ENCODE measurements at regions not wholly inside any gene's neighbourhood (a gene's known extent, or its start where the extent isn't known, plus 50 kb on each side); places are given as distances from the start of the nearest gene placed in this dataset.

- H3K4me3 ChIP-seq (ENCODE audit: low read depth, low read length), result no peak overlapping the region
- no peak for TF ChIP-seq CTCF (IDR thresholded peaks at IDR 0.05; ENCODE audit: borderline replicate concordance, insufficient read depth, low read depth, low read length)
Measured at GRCh38 chr4:100576570-100576969, 58.7 kb upstream of the EMCN start.

- H3K4me3 ChIP-seq (ENCODE audit: low read depth, low read length), result no peak overlapping the region
- no peak for TF ChIP-seq CTCF (IDR thresholded peaks at IDR 0.05; ENCODE audit: borderline replicate concordance, insufficient read depth, low read depth, low read length)
Measured at GRCh38 chr4:100574607-100575006, 56.8 kb upstream of the EMCN start.

GRCh38 chr4:100569196-100569595 lies 51.4 kb upstream of the EMCN start:
- no peak for TF ChIP-seq CTCF (IDR thresholded peaks at IDR 0.05; ENCODE audit: borderline replicate concordance, insufficient read depth, low read depth, low read length)
- H3K4me3 ChIP-seq (ENCODE audit: low read depth, low read length), result no peak overlapping the region

Data from GM12875 (cell line).